HL-60/S4 treated with retinoic acid at 250 ng/mL for 4 days and 3 days (cell line): ENCODE measurements at regions not wholly inside any gene's neighbourhood (a gene's known extent, or its start where the extent isn't known, plus 50 kb on each side); places are given as distances from the start of the nearest gene placed in this dataset.
"Not testable (repeated sequence)": the region's sequence is repeated elsewhere in the genome, so short reads cannot be mapped to it uniquely, and the experiment has no call there.

Experiments used
- in situ Hi-C: fragments of 300-500 bp; cut with MboI; formaldehyde crosslinking; loops from 2 replicates; pipeline ENCODE4 v1.7.0; 2022; ENCODE audit warnings: low sequenced_read_pairs

DNA sequence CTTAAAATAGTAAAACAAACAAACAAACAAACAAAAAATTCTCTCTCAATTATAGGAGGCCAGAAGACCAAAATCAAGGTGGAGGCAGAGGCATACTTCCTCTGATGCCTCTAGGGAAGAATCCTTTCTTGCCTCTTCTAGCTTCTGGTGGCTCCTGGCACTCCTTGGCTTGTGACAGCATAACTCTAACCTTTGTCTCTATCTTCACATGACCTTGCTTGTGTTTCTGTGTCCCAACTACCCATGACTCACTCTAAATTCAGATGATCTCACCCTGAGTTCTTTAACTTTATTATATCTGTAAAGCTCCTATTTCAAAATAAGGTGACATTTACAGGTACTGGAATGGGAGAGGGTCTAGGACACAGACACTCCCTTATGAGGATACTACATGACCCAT is 88.3 kb upstream of the ANTXRL start:
- in situ Hi-C loops, result no loop called here

DNA sequence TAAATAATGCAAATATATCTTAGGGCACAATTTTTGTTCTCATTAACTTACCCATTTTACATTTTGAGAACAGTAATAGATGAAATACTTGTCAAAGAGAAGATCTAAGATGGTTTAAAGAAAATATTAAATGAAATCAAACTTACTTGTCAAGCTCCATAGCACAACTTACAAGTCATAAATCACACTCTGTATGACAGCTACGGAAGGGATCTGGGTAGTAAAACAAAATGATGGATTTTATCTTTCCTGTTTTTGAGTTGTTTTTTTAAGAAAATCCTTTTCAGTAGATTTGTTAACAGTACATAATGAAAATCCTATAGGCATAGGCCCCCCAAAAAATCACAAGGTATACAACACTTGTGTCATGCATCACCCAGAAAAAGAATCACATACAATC is 84.4 kb upstream of the ANTXRL start:
- in situ Hi-C loops, result not testable (repeated sequence)

GRCh38 chr10:46204482-46205102 is 82.2 kb upstream of the ANTXRL start:
- in situ Hi-C loops, result not testable (repeated sequence)

- in situ Hi-C loops, result not testable (repeated sequence)
Observed at GRCh38 chr10:46210427-46210826, 76.4 kb upstream of the ANTXRL start.

DNA sequence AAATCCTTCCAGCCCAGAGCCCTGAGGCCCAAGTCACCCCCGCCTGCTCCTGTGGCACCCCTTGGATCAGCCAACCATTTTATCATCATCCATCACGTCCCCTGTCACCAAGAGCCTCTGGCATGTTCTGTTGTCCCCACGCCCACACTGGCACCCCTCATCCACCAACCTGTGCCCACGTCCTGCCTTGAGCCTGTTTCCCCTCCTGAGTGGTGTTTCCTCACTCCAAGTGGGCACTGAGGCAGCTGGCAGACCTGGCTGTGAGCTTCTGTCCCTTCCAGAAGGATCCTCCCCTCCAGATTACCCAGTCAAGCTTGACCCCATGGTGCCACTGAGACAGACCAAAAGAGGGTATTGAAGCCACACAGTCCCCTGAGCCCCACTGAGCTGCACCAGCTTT is 71.4 kb upstream of the ANTXRL start:
- in situ Hi-C loops, result no loop called here

GRCh38 chr10:46216003-46216634 is 70.7 kb upstream of the ANTXRL start:
- in situ Hi-C loops, result no loop called here

- in situ Hi-C loops, result no loop called here
Observed at GRCh38 chr10:46216836-46217751, 69.7 kb upstream of the ANTXRL start.

- in situ Hi-C loops, result no loop called here
Observed at GRCh38 chr10:46217752-46218453, 68.9 kb upstream of the ANTXRL start.

- in situ Hi-C loops, result no loop called here
Observed at GRCh38 chr10:46218921-46219320, 67.9 kb upstream of the ANTXRL start.

GRCh38 chr10:46219431-46219990 is 67.3 kb upstream of the ANTXRL start:
- in situ Hi-C loops, result not testable (repeated sequence)

GRCh38 chr10:46220187-46220586 is 66.6 kb upstream of the ANTXRL start:
- in situ Hi-C loops, result no loop called here

GRCh38 chr10:46220872-46221538 is 65.8 kb upstream of the ANTXRL start:
- in situ Hi-C loops, result no loop called here

DNA sequence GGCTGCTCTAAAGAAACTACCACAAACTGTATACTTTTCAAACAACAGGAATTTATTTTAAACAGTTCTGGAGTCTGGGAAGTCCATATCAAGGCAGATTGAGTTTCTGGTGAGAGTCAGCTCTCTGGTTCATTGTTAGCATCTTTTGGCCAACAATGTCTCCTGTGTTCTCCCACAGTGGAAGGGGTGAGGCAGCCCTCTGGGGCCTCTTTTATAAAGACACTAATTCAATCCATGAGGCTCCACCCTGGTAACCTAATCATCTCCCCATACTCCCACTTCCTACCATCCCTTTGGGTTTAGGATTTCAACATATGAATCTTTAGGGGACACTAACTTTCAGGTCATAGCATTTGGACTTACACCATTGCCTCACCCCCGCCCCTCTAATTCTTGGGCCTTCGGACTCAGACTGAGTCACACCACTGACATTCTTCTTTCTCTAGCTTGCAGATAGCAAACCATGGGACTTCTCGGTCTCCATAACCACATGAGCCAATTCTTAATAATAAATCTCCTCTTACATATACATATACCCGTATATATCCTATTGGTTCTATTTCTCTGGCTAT is 64.3 kb upstream of the ANTXRL start:
- in situ Hi-C loops, result no loop called here

DNA sequence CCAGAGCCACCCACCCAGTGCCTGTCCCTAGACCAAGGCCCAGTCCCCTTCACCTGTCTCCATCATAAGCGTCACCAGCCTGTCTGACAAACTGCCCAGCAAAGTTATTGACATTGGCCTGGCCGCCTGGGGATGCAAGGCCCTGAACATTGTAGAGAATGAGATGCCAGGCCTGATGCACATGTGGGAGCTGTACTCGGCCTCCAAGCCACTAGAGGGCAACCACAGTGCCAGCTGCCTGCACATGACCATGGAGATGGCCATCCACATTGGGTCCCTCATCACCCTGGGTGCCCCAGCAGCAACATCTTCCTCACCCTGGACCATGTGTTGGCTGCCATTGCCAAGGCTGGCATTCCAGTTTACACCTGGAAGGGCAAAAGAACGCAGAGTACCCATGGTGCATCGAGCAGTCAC is 63.7 kb upstream of the ANTXRL start:
- in situ Hi-C loops, result no loop called here

DNA sequence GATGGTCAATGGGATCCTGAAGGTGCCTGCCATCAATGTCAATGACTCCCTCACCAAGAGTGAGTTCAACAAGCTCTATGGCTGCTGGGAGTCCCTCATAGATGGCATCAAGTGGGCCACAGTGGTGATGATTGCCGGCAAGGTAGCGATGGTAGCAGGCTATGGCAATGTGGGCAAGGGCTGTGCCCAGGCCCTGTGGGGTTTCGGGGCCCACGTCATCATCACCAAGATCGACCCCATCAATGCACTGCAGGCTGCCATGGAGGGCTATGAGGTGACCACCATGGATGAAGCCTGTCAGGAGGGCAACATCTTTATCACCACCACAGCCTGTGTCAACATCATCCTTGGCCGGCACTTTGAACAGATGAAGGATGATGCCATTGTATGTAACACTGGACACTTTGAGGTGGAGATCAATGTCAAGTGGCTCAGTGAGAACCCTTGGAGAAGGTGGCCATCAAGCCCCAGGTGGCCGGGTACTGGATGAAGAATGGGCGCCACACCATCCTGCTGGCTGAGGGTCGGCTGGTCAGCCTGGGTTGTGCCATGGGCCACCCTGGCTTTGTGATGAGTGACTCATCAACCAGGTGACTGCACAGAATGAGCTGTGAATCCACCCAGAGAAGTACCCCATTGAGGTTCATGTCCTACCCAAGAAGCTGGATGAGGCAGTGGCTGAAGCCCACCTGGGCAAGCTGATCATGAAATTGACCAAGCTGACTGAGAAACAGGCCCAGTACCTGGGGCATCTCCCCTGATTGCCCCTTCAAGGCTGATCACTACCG is 63.0 kb upstream of the ANTXRL start:
- in situ Hi-C loops, result no loop called here

DNA sequence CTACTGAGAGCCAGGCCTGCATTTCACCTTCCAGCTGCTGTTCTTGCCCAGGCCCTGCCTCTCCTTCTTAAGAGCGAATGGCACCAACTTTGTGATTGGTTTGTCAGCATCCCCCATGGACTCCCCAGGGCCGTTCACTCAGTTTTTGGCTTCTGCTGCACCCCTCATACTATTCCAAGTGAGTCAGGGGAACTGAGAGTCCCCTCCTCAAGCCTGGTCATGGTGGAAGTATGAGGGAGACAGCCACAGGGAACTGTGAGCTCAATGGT is 62.4 kb upstream of the ANTXRL start:
- in situ Hi-C loops, result no loop called here

DNA sequence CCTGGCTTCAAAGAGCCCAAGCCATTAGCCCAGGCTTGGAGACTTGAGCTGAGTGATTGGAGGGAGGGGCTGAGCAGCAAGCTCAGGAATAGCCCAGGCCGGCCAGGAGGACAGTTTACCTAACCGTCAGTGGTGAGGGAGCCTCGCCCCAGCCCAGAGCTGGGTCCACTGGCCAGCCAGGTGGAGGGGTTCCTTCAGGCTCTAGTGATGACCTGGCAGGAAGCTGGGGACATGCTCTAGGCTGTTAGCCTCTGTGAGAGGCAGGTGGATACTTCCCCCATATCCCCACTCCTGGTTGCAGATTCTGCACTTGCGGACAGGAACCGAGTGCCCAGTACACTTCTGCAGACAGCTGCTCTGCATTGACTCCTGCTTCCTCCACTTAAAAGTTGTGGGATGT is 61.2 kb upstream of the ANTXRL start:
- in situ Hi-C loops, result no loop called here

DNA sequence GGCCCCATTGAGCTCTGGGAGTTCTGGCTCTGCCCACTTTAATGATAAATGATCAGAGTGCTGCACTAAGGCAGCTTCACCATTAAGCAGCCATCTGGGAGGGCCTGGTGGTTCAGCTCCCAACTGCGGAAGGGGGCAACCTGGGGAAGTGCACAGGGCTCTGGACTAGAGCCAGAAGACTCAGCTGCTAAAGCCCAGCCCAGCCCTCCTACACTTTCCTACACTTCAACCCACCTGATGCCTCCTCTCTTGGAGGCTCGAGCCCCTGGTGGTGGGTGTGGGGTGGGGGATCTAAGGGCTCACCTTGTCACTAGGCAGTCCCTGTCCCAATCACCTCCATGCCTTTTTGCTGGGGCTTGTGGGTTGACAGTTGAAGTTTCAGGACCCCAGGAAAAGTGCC is 60.6 kb upstream of the ANTXRL start:
- in situ Hi-C loops, result no loop called here

- in situ Hi-C loops, result no loop called here
Observed at GRCh38 chr10:46226900-46227558, 59.8 kb upstream of the ANTXRL start.
